Activated naive CD4-positive, alpha-beta T cell treated with anti-CD3 and anti-CD28 coated beads for 36 hours (primary cell): ENCODE measurements at regions not wholly inside any gene's neighbourhood (a gene's known extent, or its start where the extent isn't known, plus 50 kb on each side); places are given as distances from the start of the nearest gene placed in this dataset.

Experiments
- CTCF ChIA-PET: fragments of 350-600 bp; sonication (Branson Sonifier 250); formaldehyde crosslinking; loops from one replicate; lab custom pipeline; 2021; ENCODE audit warnings: antibody characterized with exemption; lab: Charles Lee
- DNase-seq: peaks from one replicate; pipeline ENCODE4 v3.0.0-alpha.2; 2020
- H3K27ac Mint-ChIP-seq: one replicate; pipeline ENCODE4 v1.8.0; 2021; ENCODE audit warnings: mild to moderate bottlenecking, mixed read lengths
- H3K27me3 Mint-ChIP-seq: one replicate; pipeline ENCODE4 v1.8.0; 2021; ENCODE audit warnings: low read depth, mixed read lengths
- H3K36me3 Mint-ChIP-seq: one replicate; pipeline ENCODE4 v1.8.0; 2021; ENCODE audit warnings: low read depth, mixed read lengths
- H3K4me1 Mint-ChIP-seq: one replicate; pipeline ENCODE4 v1.8.0; 2021; ENCODE audit warnings: low read depth, mixed read lengths
- H3K4me3 Mint-ChIP-seq: one replicate; pipeline ENCODE4 v1.8.0; 2021; ENCODE audit warnings: mild to moderate bottlenecking, moderate library complexity, mixed read lengths
- H3K9me3 Mint-ChIP-seq: one replicate; pipeline ENCODE4 v1.8.0; 2021; ENCODE audit warnings: mixed read lengths
- intact Hi-C: fragments of 100-400 bp; cut with micrococcal nuclease; formaldehyde crosslinking; loops from one replicate; pipeline ENCODE4 v1.15.1; 2023

DNA sequence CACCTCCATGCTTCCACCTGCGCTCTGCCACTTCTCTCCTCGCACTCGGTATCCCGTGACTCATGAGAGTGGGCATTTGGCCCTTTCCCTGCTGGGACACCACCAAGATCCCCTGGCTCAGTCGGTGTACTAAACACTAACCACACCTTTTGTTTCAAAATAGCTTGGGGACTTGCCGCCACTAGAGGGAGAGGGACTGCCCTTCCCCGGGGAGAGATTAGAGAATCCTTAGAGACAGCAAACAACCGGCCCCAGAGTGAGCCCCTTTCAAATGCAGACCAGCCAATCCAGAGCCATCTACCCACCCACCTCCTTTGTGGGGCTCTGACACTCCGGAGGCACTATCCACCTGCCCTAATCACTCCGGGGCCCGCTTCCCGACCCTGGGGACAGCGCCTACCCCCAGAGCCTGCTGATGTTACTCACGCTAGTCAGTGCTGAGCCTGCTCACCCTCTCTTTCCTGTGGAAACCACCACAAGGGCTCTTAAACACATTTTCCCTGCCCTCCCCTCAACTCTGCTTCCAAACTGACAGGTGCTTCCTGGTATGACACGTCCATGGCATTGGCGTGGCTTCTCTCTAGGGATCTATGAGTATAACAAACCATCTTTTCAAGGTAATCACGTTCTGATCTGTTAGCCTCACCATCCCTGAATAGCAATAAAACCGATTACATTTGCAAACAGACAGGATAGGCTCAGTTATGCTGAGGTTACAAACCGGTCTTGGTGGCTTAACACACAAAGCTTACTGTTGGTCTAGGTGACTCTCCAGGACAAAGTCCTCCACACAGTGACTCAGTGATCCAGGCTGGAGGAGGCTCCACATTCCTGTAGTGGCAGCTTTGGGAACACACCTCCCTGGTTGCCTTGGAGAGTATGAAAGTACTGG is 180.1 kb upstream of the MVB12B start:
- peaks cover 32% of the 10 kb centered on the region for H3K27me3 Mint-ChIP-seq
- no peak overlapping the region for H3K4me3 Mint-ChIP-seq
- DNase-seq: peak; percentile 57
- CTCF ChIA-PET: no interaction called here
- peaks cover 9% of the 10 kb centered on the region for H3K4me1 Mint-ChIP-seq
- no peaks in the 10 kb centered on the region for H3K36me3 Mint-ChIP-seq
- H3K27ac Mint-ChIP-seq: no peak overlapping the region
- intact Hi-C loops: no loop called here
- H3K9me3 Mint-ChIP-seq: peaks cover 3% of the 10 kb centered on the region

DNA sequence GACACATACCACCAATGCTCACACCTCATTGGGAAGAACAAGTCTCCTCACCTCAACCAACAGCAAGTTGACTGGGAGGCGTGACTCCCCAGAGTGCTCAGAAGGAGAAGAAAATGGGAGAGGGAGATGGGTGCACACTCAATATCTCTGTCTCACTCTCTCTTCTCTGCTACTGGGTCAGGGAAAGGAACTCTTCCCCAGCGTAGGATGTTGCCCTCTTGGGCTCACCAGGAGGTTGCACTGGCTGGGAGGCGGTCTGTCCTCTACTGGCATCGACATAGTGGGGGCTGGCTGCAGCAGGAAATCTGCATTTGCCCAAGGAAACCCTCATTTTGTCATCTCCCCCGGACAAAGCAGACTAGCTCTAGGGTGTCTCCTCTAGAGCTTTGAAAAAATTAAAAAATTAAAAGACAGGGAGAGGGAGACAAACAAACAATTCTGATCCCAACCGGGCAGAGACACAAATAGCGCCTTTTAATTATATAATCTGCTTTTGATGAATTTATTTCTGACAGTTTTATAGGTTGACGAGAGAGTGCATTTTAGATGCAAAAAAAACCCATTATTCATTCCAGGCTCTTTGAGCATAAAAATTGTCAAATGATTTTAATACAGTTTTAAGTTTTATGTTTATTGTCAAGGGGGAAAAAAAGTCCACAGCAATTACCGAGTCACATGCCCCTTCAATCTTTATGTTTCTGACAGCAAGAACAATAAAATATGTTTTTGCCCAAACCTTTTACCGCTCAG is 179.3 kb upstream of the MVB12B start:
- intact Hi-C loops: no loop called here
- Mint-ChIP-seq H3K36me3 (no peaks in the 10 kb centered on the region), H3K4me3 (no peak overlapping the region), H3K27me3 (peaks cover 27% of the 10 kb centered on the region), H3K9me3 (no peaks in the 10 kb centered on the region), H3K4me1 (peaks cover 9% of the 10 kb centered on the region), H3K27ac (no peak overlapping the region)
- no peak for DNase-seq
- CTCF ChIA-PET: no interaction called here

DNA sequence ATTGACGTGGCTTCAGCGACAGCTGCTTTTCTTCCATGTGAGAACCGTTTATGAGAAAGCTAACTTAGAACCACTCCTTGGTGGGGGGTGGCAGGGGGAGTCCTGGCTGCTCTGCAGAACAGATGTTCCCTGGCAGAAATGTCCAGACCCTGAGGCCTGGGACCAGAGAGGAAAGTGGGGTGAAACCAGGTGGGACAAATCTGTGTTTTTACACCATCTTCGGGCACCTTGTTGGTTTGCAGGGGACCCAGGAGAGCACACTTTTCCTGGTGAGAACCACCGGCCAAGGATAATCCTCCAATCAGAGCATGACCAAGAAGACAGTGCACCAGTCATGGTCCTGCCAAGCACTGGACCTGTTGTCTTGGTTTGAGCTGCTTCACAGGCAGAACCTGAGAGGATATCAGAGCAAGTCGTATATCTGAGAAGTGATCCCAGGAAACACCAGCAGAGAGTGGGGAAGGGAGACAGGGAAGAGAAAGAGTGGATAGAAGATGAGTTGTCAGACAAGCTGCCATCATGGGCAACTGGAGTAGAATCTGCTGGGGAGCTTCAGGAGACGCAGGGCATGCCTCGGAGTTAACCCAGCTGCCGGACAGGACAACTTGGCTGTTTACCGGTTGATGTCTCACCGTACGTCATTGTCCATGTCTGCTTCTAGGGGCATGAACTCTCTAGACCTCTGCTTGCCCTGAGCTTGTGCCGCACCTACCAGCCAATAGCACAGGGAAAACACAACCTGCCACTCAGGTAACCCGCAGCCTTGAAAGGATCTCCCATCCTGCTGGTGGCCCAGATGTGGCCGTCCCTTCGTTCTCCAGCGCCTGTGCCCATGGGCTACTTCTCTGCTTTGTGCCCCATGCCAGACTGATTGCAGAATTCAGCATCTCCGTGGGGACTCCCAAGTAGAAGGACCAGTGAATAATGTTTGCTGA is 178.4 kb upstream of the MVB12B start:
- Mint-ChIP-seq H3K4me1 (peaks cover 9% of the 10 kb centered on the region), H3K4me3 (no peak overlapping the region), H3K27me3 (peaks cover 25% of the 10 kb centered on the region), H3K36me3 (no peaks in the 10 kb centered on the region), H3K27ac (no peak overlapping the region), H3K9me3 (no peaks in the 10 kb centered on the region)
- intact Hi-C loops: no loop called here
- CTCF ChIA-PET: no interaction called here
- no peak for DNase-seq

GRCh38 chr9:126148994-126149393 is 177.6 kb upstream of the MVB12B start:
- Mint-ChIP-seq H3K36me3 (no peaks in the 10 kb centered on the region), H3K4me1 (peaks cover 9% of the 10 kb centered on the region), H3K9me3 (no peaks in the 10 kb centered on the region), H3K27ac (no peak overlapping the region), H3K4me3 (no peak overlapping the region), H3K27me3 (peaks cover 28% of the 10 kb centered on the region)
- CTCF ChIA-PET: no interaction called here
- DNase-seq: no peak
- intact Hi-C loops: no loop called here

- Mint-ChIP-seq H3K27ac (no peak overlapping the region), H3K9me3 (no peaks in the 10 kb centered on the region), H3K36me3 (no peaks in the 10 kb centered on the region), H3K27me3 (peaks cover 27% of the 10 kb centered on the region), H3K4me3 (no peak overlapping the region), H3K4me1 (peaks cover 9% of the 10 kb centered on the region)
- no peak for DNase-seq
- CTCF ChIA-PET: interaction anchor here (1.1 kb wide), 1 partner anchor 349 kb away, joined by 3 read pairs; no protein-coding TSS in a partner anchor
- intact Hi-C loops: no loop called here
Measured at GRCh38 chr9:126149661-126150060, 177.0 kb upstream of the MVB12B start.

DNA sequence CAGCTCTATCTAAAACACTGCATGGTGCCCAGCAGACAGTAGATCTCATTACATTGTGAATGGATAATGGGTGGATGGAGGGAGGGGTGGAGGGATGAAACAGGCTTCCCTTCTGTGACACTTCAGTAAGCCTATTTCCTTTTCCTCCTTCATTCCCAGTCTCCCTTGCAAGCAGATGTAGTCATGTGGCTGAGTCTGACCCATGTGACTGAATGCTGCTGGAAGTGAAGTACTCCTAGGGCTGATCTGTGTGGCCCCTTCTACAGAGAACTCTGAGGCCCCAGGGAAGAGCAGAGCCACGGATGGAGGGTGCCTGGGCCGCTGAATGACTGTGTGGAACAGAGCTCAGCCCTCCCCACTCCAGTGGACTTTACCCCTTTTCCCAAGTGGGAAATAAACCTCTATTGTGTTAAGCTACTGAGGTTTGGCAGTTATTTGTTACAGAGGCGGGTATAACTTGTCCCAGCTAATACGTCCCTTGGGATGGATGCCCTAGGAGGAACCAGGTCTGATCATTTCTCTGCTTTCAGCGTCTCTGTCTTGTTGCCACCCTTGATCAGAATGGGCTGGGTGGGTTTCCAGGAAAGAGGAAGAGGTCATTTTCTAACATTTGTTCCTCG is 176.1 kb upstream of the MVB12B start:
- no peak for DNase-seq
- Mint-ChIP-seq H3K9me3 (no peaks in the 10 kb centered on the region), H3K27ac (no peak overlapping the region), H3K4me1 (peaks cover 9% of the 10 kb centered on the region), H3K4me3 (no peak overlapping the region), H3K27me3 (peaks cover 21% of the 10 kb centered on the region), H3K36me3 (no peaks in the 10 kb centered on the region)
- intact Hi-C loops: no loop called here
- CTCF ChIA-PET: interaction anchor here (1.1 kb wide), 1 partner anchor 348 kb away, joined by 3 read pairs; no protein-coding TSS in a partner anchor

DNA sequence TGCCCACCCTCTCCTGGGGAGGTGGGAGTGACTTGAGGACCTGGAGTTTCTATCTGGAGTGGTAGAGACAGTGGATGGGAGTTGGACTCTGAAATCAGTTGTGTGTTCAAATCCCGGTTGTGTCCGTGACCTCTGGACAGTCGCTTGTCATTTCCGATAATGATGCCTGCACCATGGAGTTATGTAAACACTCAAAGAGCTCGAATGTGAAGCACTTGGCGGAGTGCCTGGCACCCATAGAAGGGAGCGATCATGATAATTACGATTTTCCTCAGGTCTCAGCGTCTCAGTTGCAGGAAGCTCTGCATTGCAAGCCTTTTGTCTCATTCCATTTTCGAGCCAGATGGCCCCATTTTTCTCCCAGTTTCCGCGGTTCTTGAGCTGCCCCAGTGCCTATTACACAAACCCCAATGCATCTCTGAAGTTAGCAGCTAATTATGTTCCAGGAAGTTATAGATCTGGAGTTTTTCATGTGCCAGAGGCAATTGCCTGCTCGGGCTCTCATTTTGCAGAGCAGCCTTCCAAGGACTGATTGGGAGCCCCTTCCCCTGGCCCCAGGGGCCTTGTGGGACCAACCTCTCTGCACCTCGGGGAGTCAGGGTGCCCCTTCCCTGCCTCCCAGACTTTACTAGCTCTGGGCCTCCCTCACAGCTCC is 175.5 kb upstream of the MVB12B start:
- Mint-ChIP-seq H3K27ac (no peak overlapping the region), H3K4me3 (no peak overlapping the region)
- CTCF ChIA-PET: no interaction called here

DNA sequence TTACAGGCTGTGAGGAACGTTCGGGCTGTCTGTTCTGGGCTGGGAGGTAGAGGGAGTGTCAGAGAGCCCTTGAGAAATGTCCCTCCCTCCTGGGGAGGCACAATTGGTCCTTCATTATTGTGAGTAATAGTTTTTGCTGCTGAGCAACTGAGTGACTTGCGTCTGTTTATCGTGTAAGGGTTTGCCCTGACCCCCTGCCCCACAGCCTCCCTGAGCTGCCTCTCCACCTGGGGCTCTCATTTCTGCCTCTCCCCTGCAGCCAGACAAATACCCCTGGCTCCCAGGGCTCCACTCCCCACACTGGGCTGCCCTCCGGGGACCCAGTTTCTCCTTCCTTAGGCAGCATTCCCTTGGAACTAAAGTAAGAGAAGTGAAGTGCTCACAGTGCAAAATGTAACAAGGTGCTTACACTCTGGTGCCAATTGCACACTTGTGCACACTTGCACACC is 174.9 kb upstream of the MVB12B start:
- Mint-ChIP-seq H3K4me1 (peaks cover under 1% of the 10 kb centered on the region), H3K27me3 (peaks cover 14% of the 10 kb centered on the region), H3K27ac (no peak overlapping the region), H3K4me3 (no peak overlapping the region), H3K9me3 (no peaks in the 10 kb centered on the region), H3K36me3 (no peaks in the 10 kb centered on the region)
- no peak for DNase-seq
- CTCF ChIA-PET: no interaction called here
- intact Hi-C loops: no loop called here

More for the DNA sequence above, 175.5 kb upstream of the MVB12B start:
- no peak for DNase-seq
- Mint-ChIP-seq H3K36me3 (no peaks in the 10 kb centered on the region), H3K4me1 (peaks cover 6% of the 10 kb centered on the region), H3K9me3 (no peaks in the 10 kb centered on the region), H3K27me3 (peaks cover 18% of the 10 kb centered on the region)
- intact Hi-C loops: no loop called here

DNA sequence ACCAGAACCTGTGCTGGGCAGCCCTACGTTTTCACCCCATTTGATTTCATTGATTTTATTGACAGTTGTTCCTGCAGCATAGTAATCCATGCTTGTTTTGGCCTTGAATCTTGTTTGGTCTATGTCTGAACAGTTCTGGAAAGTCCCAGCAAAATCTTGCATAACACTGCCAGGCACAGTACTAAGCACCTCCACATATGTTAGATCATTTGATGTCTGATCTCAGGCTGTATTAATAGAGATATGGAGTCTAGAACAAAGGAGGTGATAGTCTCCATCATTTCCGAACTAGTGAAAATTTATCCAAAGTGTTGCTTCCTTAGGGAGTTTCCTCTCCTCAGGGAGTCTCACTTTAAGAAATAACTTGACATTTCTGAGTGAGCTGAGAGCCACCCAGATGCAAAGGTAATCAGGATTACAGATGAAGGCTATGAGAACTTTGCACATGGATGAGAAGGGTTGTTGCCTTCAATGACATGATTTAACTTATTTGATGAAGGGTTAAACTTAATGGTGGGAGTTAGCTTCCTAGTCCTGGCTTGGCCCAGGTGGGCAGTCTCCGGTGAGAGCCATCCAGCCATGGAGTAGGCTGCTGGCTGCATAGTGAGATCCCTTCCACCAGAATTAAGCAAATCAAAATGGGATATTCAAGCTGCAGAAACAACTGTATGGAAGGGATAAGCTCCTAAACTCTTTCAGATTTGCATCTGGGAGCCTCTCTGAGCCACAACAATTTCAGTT is 173.8 kb upstream of the MVB12B start:
- H3K27me3 Mint-ChIP-seq: peaks cover 14% of the 10 kb centered on the region
- DNase-seq: no peak
- CTCF ChIA-PET: no interaction called here

GRCh38 chr9:126153382-126153781 is 173.2 kb upstream of the MVB12B start:
- no peaks in the 10 kb centered on the region for H3K36me3 Mint-ChIP-seq
- intact Hi-C loops: no loop called here
- no peak overlapping the region for H3K27ac Mint-ChIP-seq
- H3K4me1 Mint-ChIP-seq: no peaks in the 10 kb centered on the region
- peaks cover 11% of the 10 kb centered on the region for H3K27me3 Mint-ChIP-seq
- no peak overlapping the region for H3K4me3 Mint-ChIP-seq
- DNase-seq: no peak
- H3K9me3 Mint-ChIP-seq: no peaks in the 10 kb centered on the region
- CTCF ChIA-PET: no interaction called here

More for the DNA sequence above, 173.8 kb upstream of the MVB12B start:
- intact Hi-C loops: no loop called here
- Mint-ChIP-seq H3K36me3 (no peaks in the 10 kb centered on the region), H3K27ac (no peak overlapping the region), H3K4me1 (no peaks in the 10 kb centered on the region), H3K4me3 (no peak overlapping the region), H3K9me3 (no peaks in the 10 kb centered on the region)
